Non-pigmented ciliary epithelial cell (primary cell): ENCODE measurements at regions not wholly inside any gene's neighbourhood (a gene's known extent, or its start where the extent isn't known, plus 50 kb on each side); places are given as distances from the start of the nearest gene placed in this dataset.

Experiments
- DNase-seq: peaks from one replicate; pipeline ENCODE4 v3.0.0-alpha.2; 2010; ENCODE audit warnings: low read depth

GRCh38 chr7:80991654-80992053, 72.8 kb upstream of the SEMA3C start:
- no peak for DNase-seq

DNA sequence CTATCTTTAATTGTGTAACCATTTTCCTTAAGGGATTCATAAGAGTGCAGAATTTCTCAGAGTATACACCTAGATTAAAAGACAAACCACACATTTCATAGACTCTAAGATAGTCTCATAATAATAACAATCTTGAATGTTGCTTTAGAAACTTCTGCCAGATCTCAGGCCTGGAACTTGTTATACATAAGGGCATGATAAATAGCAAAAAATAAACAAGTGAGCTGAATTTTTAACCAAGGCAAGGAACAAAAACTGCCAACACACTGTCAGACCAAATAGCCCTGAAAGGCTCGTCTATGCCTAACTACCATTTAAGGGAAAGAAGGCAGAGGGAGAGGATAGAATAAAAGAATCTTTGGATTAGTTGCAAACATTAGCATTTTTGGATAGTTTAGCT, 65.8 kb upstream of the SEMA3C start:
- DNase-seq, result no peak

GRCh38 chr7:80981405-80981804, 62.6 kb upstream of the SEMA3C start:
- DNase-seq, result no peak

- no peak for DNase-seq
Measured at GRCh38 chr7:80977751-80978150, 58.9 kb upstream of the SEMA3C start.

GRCh38 chr7:80974396-80975358, 55.8 kb upstream of the SEMA3C start:
- DNase-seq, result no peak

GRCh38 chr7:80971225-80971624, 52.4 kb upstream of the SEMA3C start:
- no peak for DNase-seq
